ENCODE measurements at regions not wholly inside any gene's neighbourhood (a gene's known extent, or its start where the extent isn't known, plus 50 kb on each side); places are given as distances from the start of the nearest gene placed in this dataset.
A peak's percentile ranks its signal among the peaks of the same experiment; 100 is the strongest.
"Not testable (repeated sequence)": the region's sequence is repeated elsewhere in the genome, so short reads cannot be mapped to it uniquely, and the experiment has no call there.

DNA sequence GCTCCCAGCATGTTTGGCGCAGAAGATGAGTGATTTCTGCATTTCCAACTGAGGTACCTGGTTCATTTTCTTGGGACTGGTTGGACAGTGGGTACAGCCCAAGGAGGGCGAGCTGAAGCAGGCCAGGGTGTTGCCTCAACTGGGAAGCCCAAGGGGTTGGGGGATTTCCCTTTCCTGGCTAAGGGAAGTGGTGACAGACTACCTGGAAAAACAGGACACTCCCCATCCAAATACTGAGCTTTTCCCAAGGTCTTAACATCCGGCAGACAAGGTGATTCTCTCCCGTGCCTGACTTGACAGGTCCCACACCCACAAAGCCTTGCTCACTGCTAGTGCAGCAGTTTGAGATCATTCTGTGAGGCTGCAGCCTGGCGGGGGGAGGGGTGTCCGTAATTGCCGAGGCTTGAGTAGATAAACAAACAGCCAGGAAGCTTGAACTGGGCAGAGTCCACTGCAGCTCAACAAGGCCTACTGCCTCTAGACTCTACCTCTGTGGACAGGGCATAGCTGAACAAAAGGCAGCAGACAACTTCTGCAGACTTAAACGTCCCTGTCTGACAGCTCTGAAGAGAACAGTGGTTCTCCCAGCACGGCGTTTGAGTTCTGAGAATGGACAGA lies 307.7 kb upstream of the ARSJ start:
- DNase-seq (ENCODE audit: low spot score) = peak; percentile 43

DNA sequence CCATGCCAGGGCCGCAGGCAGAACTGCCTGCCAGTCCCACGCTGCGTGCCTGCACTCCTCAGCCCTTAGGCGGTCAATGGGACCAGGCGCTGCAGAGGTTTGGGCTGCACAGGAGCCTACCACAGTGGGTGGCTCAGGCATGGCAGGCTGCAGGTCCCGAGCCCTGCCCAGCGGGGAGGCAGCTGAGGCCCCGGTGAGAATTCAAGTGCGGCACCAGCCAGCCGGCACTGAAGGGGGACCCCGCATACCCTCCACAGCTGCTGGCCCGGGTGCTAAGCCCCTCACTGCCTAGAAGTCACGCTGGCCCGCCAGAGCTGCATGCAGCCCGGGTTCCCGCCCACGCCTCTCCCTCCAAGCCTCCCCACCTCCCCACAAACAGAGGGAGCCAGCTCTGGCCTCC lies 302.5 kb upstream of the UGT8 start:
- DNase-seq (ENCODE audit: low spot score) = no peak

DNA sequence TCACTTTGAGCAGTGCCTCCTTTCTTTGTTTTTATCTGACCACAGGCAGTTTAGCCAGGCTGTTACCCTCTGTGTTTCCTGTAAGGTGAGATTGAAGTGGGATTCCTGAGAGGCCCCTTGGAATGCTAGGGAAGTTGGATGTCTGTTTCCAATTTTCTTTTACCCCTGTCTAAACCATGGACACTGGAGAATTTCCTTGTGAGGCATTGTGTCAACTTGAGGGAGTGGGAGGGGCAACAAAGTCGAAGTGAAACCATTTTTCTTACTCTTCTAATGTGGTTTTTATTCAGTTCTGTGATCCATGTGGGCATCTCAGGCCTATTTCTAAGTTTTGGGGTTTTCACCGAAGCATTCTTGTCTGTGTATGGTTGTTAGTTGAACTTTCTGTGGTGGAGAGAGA lies 296.1 kb upstream of the UGT8 start:
- DNase-seq (ENCODE audit: low spot score) = no peak

DNA sequence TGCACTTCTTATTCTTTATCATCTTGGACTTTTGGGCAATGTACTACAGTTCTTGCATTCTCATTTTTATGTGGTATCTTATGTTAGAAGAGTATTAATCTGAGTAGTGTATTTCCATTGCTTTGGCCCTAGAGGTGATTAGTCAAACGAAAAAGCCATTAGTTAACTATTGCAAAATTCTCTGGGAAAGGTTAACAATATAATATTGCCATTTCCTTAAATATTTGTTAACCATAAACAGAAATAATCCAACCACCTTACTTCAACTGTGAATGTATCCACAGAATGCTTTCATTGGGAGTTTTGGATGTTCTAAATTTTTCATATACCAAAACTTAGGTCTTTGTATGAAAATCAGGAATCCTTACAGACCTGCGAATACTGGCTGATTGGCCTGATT lies 294.6 kb upstream of the UGT8 start:
- peak; percentile 41 for DNase-seq (ENCODE audit: low spot score)

DNA sequence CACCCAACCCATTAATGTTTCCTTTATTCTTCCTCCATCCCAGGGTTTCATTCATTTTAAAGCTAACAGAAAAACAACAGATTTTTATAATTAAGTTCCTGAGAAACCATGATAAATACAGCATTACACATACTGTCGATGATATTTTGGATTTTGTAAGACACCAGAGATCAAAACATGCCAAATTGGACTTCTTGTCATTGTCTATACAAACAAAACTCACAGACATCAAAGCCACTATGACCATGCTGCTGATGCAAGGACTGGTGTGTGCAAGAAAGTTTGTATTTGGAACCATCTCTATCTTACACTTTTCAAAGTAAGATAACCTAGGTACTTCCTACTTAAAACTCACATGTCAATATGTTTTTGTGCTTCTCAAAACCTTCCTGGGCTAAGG lies 294.0 kb upstream of the UGT8 start:
- no peak for DNase-seq (ENCODE audit: low spot score)

DNA sequence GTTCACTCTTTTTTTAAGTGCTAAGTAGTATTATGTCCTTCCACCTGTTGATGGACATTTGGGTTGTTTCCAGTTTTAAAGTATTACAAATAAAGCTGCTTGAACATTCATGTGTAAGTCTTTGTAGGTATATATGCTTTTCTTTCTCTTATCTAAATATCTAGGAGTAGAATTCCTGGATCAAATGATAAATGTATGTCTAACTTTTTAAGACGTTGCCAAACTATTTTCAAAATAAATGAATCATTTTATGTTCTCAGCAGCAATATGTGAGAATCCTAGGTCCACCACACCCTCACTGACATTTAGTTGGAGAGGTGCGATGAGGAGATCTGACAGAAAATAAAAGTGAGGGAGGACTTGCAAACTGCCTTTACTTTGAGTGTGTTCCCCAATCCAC lies 291.7 kb upstream of the UGT8 start:
- no peak for DNase-seq (ENCODE audit: low spot score)

DNA sequence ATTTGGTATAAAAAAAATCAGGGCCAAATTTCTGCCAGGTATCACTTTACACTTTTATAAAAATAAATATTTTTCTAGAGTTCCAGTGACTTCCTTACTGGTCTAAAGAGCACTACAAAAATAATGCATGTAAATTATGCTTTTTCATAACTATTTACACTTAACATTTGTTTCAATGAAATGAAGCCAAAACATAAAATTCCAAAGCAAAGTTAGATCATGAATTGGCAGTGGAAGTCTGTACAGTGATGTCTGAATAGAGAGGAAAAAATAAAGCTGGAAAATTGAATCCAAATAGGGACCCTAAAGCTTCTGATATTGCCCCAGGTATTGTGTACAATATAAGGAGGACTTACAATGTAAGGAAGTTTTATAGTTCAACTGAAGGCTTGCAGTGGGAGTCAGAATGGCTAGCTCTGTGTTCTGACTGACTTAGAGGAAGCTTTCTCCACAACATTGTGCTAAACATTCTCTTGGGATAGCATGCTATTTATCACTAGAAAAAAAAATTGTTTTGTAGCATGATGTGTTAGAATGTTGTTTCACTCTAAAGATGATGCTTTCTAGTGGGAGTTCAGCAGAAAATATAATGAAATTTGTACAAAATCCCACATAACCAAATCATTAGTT lies 288.2 kb upstream of the UGT8 start:
- DNase-seq (ENCODE audit: low spot score) = no peak

DNA sequence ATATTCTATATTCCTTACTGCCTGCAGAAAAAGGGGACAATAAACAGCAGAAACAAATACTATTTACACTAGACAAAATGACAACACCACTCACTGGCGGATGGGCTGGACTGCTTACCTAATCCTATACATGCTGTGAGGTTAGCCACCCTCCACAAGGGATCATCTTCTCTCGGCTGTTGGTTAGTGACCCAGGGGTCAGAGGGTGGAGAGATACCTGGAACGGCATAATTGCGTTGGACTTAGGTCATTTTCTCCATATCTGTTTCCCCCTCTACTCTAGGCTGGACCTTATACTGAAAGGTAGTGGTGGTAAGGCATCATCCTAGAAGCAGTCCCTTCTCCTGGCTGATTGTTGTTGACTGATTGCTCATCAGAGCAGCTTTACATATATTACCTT lies 286.8 kb upstream of the UGT8 start:
- no peak for DNase-seq (ENCODE audit: low spot score)

DNA sequence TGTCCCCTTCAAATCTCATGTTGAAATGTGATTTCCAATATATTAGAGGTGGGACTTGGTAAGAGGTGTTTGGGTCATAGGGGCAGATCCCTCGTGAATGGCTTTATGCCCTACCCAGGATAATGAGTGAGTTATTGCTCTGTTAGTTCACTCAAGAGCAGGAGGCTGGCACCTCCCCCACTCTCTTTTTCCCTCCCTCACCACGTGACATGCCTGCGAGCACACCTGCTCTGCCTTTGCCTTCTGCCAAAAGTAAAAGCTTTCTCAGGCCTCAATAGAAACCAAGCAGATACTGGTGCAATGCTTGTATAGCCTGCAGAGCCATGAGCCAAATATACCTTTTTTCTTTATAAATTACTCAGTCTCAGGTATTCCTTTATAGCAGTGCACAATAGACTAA lies 286.3 kb upstream of the UGT8 start:
- DNase-seq (ENCODE audit: low spot score) = no peak

DNA sequence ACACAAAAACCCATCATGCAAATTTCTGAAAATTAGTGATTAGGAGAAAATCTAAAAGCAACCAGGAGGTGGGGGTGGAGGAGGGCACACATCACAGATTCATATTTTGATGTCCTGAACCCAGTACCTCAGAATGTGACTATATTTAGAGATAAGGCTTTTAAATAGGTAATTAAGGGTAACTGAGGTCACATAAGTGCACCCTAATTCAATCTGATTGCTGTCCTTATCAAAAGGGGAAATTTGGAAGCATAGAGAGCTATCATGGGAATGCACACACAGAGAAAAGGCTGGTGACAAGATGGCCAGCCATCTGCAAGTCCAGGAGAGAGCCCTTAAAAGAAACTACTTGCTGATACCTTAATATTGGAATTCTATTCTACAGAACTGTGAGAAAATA lies 281.8 kb upstream of the UGT8 start:
- no peak for DNase-seq (ENCODE audit: low spot score)

DNA sequence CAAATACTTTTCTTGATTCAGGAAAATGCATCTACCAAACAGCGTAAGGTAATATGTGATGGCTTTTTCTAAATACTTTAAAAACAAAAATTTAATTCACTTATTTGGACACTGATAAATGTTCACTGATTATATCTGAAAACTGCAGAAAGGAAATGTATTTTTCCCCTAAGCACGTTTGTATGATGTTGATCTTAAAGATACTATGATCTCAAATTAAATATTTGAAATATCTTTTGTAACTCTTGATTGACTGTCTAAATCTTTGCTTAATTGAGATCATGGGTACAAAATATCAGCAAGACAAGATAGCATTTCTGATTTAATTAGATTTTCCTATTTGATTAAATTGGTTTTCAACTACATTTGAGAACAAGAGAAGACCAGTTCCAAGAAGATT lies 281.0 kb upstream of the UGT8 start:
- DNase-seq (ENCODE audit: low spot score) = no peak

DNA sequence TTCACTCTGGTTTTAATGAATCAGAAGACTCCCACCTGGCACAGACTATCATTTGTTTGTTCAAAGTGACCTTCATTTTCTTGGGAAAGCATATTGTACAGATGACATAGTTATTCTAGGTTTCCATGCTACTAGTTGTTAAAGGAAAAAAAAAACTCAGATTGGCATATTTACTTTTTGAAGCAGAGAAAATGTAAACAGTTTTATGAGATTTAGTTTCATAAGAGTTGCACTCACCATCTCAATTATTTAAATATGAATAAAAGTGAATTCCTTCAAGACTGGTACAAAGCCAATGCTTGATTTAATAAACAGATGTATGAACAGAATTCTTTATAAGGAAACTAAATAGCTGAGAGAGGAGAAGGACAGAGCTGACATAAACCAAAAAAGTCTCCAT lies 280.3 kb upstream of the UGT8 start:
- DNase-seq (ENCODE audit: low spot score) = no peak

DNA sequence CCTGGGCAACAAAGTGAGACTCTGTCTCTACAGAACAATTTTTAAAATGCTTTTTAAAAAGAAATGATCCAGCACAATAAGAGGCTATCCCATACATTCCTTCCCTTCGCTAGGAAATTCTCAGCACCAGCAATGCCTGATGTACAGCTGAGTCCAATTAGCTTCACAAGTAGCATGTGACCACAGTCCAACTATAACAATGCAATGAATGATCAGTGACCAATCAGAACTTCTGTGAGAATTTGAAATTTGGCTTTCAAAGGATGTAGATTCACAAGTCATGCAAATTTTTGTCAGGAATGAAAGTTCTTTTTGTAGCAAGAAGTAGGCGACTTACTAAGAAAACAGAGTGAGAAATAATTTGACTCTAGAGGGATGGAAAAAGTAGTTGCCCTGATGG lies 278.5 kb upstream of the UGT8 start:
- no peak for DNase-seq (ENCODE audit: low spot score)

DNA sequence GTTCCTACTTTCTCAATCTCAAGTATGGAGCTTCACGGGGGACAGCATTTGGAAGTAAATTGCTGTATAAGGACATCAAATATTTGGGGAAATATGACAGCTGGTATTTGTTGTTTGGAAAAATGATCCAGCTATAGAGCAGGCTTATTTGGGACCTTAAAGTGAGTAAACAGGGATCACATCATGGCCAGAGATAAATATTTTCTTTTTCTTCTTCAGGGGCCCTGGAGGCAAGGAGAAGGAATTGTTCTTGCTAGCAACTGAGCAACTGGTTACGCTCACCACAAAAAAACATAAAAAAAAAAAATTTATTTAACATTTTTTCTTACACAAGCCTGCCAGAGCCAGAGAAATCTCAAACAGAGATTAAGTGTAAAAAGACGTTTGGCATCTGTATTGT lies 277.2 kb upstream of the UGT8 start:
- no peak for DNase-seq (ENCODE audit: low spot score)

DNA sequence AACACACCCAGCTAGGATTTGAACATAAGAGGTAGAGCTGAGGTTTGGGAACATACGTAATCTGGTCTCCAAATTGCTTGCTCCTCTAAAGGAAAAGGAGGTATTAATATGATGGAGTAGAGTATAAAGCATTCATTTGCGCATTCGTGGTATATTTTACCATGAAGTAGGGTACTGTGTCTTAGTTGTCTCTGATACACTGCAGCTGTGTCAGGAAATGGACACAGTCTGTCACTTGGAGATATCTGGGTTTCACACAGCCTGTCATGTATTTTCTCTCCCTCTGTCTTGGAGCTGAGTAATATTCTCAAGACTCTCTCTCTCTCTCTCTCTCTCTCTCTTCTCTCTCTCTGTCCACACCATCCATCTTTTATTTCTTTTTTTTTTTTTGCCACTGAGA lies 274.8 kb upstream of the UGT8 start:
- DNase-seq (ENCODE audit: low spot score) = no peak

DNA sequence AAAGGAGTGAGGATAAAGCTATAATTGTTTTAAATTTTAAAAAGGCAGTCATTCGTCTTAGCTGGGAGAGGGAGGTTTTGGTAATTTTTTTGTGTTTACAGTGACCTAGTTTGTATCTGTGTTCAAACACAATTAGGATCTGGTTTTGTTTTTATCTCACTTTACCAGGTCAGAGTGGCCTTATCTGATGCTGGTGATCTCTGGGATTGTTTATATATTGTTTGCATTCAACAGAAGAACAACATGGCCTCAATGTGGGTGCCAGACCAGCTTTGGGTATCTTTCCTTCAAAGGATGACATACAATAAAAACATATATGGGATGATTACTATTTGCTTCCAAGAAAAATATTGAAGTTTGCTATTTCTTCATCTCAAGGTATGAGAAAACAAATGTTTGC lies 272.2 kb upstream of the UGT8 start:
- DNase-seq (ENCODE audit: low spot score) = no peak

DNA sequence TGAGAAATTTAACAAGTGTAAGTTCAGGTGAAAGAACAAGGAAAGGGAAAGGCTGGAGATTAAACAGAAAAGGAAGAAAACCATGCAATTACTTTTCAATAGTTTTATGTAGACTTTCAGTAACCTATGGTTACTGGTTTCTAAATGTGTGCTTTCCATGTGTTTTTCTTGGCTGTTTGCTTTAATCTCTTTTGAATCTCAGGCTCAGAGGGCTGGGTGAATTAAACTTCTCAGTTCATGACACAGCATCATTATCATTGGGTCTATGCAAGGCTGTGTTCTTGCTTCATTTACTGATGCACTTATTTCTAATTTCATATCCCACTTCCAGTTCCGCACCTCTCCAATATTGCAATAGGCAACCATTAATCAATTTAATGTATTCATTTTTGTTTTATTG lies 266.5 kb upstream of the UGT8 start:
- DNase-seq (ENCODE audit: low spot score) = no peak

DNA sequence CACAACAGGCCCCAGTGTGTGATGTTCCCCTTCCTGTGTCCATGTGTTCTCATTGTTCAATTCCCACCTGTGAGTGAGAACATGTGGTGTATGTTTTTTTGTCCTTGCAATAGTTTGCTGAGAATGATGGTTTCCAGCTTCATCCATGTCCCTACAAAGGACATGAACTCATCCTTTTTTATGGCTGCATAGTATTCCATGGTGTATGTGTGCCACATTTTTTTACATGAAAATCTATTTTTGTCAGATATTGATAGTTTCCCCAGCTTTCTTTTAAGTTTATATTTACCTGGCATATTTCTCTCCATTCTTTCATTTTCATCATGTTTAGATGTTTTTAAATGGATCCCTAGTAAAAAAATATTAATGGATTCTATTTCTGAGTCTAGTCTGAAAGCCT lies 264.2 kb upstream of the UGT8 start:
- DNase-seq (ENCODE audit: low spot score) = not testable (repeated sequence)

DNA sequence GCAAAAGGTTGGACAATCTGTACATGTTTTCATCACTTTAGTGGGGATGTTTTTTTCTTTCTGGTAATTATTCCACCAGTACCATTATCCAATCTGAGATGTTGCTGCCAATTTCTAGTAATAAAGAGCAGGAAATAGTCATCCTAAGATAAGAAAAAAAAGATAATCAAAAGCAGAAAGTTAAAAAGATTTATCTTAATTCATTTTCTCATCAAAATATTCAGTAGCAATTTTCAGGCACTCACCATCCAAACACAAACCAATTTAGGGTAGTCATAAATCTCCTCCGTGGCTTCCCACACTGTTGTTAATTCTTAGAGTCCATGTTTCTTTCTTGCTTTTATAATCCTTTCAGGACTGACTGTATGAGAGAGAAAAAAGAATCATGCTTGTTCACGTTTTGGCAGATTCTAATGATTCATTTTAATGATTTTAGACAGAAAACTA lies 263.7 kb upstream of the UGT8 start:
- no peak for DNase-seq (ENCODE audit: low spot score)

DNA sequence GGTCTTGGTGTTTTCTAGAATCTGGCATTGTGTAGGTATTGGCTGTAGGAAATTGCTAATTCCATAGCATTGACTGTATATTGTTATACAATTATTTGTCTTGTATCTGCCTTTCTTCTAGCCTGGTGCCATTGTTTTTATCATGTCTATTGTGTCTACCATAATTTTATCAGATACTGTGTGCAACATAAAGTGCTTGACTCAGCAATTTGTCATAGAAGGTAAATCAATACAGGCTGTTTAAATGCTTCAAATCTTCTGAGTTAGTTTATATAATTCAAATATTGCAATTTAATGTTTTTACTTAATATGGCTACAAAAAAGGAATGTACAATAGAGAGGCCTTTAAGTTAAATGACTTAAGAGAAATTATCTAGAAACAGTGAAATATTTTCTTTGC lies 263.3 kb upstream of the UGT8 start:
- no peak for DNase-seq (ENCODE audit: low spot score)

DNA sequence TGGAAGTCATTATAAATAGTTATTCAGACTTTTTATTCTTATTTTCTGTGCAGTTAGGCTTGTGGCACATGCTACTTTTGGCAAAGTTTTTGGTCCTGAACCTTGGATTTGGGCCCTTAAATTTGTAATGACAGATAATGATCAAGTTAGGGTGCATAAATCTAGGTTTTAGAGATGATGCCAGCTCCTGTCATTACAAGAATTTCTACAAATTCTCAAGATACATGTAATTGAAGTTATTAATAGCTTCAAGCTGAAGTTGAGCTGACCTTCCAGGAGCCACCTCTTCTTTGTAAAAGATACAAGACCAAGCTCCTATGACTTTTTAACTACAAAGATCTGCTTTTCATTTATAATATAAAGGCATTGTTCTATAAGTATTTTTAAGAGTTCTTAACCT lies 255.6 kb upstream of the UGT8 start:
- DNase-seq (ENCODE audit: low spot score) = no peak

DNA sequence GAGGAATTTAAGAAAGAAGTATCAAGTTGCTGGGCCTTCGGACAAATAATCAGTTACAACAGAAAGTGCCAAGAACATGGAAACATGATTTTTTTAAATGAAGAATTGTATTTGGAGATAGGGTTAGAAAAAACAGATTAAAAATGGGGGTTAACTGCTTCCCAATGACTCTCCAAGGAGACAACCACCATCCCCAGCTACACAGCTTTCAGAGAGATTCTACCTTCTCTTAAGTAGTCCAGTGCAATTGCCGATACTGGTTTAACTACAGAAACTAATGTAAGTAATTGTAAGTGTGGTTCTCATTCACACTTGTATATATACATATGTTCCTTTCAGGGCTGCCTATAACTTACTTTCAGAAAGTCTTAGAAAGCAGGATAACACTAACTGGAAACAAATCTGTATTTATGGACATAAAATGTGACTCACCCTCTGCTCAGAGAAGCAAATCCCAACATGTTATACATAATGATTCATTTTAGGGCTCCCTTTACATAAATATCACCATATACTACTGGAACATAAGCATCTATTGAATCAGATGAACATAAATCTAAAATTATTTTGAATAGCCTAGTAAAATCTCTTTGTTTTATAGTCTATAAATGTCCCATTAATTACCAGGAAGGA lies 248.9 kb upstream of the UGT8 start:
- DNase-seq (ENCODE audit: low spot score) = peak; percentile 8

DNA sequence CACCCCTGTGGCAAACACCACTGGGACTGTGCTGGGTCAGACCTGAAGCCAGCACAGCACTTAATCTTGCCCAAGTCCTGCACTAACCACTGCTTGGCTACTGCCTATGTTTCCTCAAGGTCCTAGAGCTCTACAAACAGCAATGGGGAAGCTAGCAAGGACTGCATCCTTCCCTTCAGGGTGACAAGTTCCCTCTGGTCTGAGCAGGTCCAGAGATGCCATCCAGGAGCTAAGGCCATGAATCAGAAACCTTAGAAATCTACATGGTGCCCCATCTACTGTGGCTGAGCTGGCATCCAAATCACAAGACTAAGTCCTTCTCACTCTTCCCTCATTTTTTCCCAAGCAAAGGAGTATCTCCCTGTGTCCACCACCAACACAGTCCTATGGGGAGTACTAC lies 239.7 kb upstream of the UGT8 start:
- no peak for DNase-seq (ENCODE audit: low spot score)

DNA sequence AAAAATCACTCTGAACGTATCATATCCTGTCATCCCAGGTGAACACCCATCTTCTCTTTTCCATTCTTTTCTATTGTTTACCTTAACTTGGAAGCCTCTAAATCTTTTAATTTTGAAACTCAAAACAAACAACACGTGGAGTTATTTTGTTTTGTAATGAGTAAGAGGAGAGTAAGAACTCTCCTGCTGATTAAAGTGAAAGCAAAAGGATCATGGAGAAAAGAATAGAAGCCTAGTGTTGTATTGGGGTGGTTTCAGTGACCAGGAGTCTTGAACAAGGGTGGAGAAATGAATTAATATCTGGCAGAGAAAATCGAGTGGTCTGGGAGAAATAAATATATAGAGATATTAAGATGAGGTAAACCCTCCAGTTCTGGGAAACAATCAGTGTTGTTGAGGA lies 237.4 kb upstream of the UGT8 start:
- DNase-seq (ENCODE audit: low spot score) = no peak
